ENCODE measurements at regions not wholly inside any gene's neighbourhood (a gene's known extent, or its start where the extent isn't known, plus 50 kb on each side); places are given as distances from the start of the nearest gene placed in this dataset.

- DNase-seq (ENCODE audit: low read depth in 1 of 2, low spot score in 1 of 2): peak in 1 of 2 donors; percentile 7
- H3K36me3 ChIP-seq: no peaks in the 10 kb centered on the region
- no peaks in the 10 kb centered on the region for H3K9me3 ChIP-seq (ENCODE audit: low read depth)
- TF ChIP-seq, protein P1, sequence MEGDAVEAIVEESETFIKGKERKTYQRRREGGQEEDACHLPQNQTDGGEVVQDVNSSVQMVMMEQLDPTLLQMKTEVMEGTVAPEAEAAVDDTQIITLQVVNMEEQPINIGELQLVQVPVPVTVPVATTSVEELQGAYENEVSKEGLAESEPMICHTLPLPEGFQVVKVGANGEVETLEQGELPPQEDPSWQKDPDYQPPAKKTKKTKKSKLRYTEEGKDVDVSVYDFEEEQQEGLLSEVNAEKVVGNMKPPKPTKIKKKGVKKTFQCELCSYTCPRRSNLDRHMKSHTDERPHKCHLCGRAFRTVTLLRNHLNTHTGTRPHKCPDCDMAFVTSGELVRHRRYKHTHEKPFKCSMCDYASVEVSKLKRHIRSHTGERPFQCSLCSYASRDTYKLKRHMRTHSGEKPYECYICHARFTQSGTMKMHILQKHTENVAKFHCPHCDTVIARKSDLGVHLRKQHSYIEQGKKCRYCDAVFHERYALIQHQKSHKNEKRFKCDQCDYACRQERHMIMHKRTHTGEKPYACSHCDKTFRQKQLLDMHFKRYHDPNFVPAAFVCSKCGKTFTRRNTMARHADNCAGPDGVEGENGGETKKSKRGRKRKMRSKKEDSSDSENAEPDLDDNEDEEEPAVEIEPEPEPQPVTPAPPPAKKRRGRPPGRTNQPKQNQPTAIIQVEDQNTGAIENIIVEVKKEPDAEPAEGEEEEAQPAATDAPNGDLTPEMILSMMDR (IDR thresholded peaks at IDR 0.05; ENCODE audit: low read depth, low read length): no peak
- peaks cover 15% of the 10 kb centered on the region for H3K27me3 ChIP-seq
- H3K4me3 ChIP-seq: no peak overlapping the region
- no peak overlapping the region for H3K27ac ChIP-seq
- no peaks in the 10 kb centered on the region for H3K4me1 ChIP-seq (ENCODE audit: low read depth)
Observed at GRCh38 chr15:81548365-81549130, 174.5 kb upstream of the TMC3 start.

DNA sequence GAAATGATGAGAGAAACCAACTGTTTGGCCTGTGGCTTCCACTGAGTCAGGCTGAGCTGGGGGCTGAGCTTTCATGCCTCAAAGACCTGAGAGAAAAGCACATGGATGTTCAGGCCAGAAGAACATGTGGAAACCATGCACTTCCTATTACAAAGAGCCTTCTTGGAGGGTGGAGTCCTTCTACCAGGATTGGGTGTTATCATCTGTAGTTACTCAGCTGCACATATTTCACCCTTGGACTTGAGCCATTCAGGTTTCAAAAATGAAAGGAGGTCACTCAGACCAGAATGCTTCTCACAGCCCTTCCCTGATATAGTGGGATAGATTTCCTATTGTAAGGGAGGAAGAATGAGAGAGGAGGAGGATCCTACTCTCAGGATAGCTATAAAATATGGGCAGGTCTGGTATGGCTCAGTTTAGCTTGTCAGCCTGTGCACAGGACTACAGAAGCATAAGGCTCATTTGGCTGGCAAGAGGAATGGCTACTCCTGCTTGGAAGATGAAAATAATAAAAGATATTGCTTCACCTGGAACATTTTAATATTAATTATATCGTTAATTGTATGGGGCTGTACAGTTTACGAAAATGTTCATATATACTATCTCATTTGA lies 173.6 kb upstream of the TMC3 start:
- no peak for DNase-seq (ENCODE audit: low read depth in 1 of 2, low spot score in 1 of 2)
- Histone ChIP-seq H3K4me3 (no peak overlapping the region), H3K36me3 (no peaks in the 10 kb centered on the region), H3K27me3 (peaks cover 15% of the 10 kb centered on the region), H3K4me1 (ENCODE audit: low read depth) (no peaks in the 10 kb centered on the region), H3K27ac (no peak overlapping the region), H3K9me3 (ENCODE audit: low read depth) (peaks cover 4% of the 10 kb centered on the region)
- TF ChIP-seq, protein P1 (IDR thresholded peaks at IDR 0.05; ENCODE audit: low read depth, low read length): no peak

GRCh38 chr15:81544385-81544784 lies 170.4 kb upstream of the TMC3 start:
- no peak for DNase-seq (ENCODE audit: low read depth in 1 of 2, low spot score in 1 of 2)
- peaks cover 15% of the 10 kb centered on the region for H3K27me3 ChIP-seq
- peaks cover 4% of the 10 kb centered on the region for H3K9me3 ChIP-seq (ENCODE audit: low read depth)
- no peak overlapping the region for H3K27ac ChIP-seq
- no peak overlapping the region for H3K4me3 ChIP-seq
- no peaks in the 10 kb centered on the region for H3K36me3 ChIP-seq
- TF ChIP-seq, protein P1 (IDR thresholded peaks at IDR 0.05; ENCODE audit: low read depth, low read length): no peak
- no peaks in the 10 kb centered on the region for H3K4me1 ChIP-seq (ENCODE audit: low read depth)

DNA sequence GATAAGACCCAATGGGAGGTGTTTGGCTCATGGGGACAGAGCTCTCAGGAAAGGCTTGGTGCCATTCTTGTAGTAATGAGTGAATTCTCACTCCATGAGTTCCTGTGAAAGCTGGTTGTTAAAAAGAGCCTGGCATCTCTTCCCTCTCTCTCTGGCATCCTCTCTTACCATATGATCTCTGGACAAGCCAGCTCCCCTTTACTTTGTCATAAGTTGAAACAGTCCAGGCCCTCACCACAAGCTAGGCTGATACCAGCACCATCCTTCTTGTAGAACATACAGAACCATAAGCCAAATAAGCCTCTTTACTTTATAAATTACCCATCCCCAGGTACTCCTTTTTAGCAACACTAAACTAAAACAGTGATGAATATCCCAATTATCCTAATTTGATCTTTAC lies 166.9 kb upstream of the TMC3 start:
- TF ChIP-seq, protein P1 (IDR thresholded peaks at IDR 0.05; ENCODE audit: low read depth, low read length): no peak
- Histone ChIP-seq H3K27me3 (peaks cover 3% of the 10 kb centered on the region), H3K4me3 (no peak overlapping the region)

GRCh38 chr15:81536356-81536755 lies 162.3 kb upstream of the TMC3 start:
- no peak for DNase-seq (ENCODE audit: low read depth in 1 of 2, low spot score in 1 of 2)
- no peaks in the 10 kb centered on the region for H3K27me3 ChIP-seq
- peaks cover 6% of the 10 kb centered on the region for H3K4me1 ChIP-seq (ENCODE audit: low read depth)
- no peak overlapping the region for H3K4me3 ChIP-seq
- no peaks in the 10 kb centered on the region for H3K36me3 ChIP-seq
- no peaks in the 10 kb centered on the region for H3K9me3 ChIP-seq (ENCODE audit: low read depth)
- H3K27ac ChIP-seq: no peak overlapping the region
- TF ChIP-seq, protein P1 (IDR thresholded peaks at IDR 0.05; ENCODE audit: low read depth, low read length): no peak

More for the DNA sequence above, 166.9 kb upstream of the TMC3 start:
- no peak for DNase-seq (ENCODE audit: low read depth in 1 of 2, low spot score in 1 of 2)
- Histone ChIP-seq H3K27ac (no peak overlapping the region), H3K9me3 (ENCODE audit: low read depth) (peaks cover 4% of the 10 kb centered on the region), H3K36me3 (no peaks in the 10 kb centered on the region), H3K4me1 (ENCODE audit: low read depth) (no peaks in the 10 kb centered on the region)

Measured in cardiac muscle cell (in vitro differentiated cells and primary cell).